H1 (cell line): ENCODE measurements at regions not wholly inside any gene's neighbourhood (a gene's known extent, or its start where the extent isn't known, plus 50 kb on each side); places are given as distances from the start of the nearest gene placed in this dataset.
"Not testable (repeated sequence)": the region's sequence is repeated elsewhere in the genome, so short reads cannot be mapped to it uniquely, and the experiment has no call there.

Source experiments
- CTCF ChIA-PET: fragments of 300-600 bp; sonication (Branson Sonifier 250); formaldehyde crosslinking; loops from one replicate; lab custom pipeline; 2021; ENCODE audit not compliant: partially characterized antibody; lab: Charles Lee
- POLR2A ChIA-PET: fragments of 300-600 bp; sonication (Branson Sonifier 250); formaldehyde crosslinking; loops from one replicate; lab custom pipeline; 2021; ENCODE audit warnings: inconsistent platforms; ENCODE audit not compliant: partially characterized antibody; lab: Charles Lee
- DNase-seq, 2 experiments: peaks; one replicate each; pipeline versions ENCODE4 v3.0.0 to v3.0.0-alpha.2; 2010 to 2022; ENCODE audit warnings: low spot score in 2 of 2, low read depth in 1 of 2, mixed read lengths in 1 of 2
- FAIRE-seq: peaks from 2 replicates; lab custom pipeline; 2011; peaks lifted over from hg19 to GRCh38; lab: Jason Lieb, UNC
- H2AFZ ChIP-seq: 2 replicates; pipeline ENCODE4 v1.8.1; 2012; ENCODE audit warnings: low read length, inconsistent platforms
- H2AK5ac ChIP-seq: 2 replicates; pipeline ENCODE4 v1.6.1; 2013; ENCODE audit warnings: low read depth, low read length
- H2BK120ac ChIP-seq: replicated peaks from 2 replicates; pipeline ENCODE3; 2013; ENCODE audit warnings: low read depth, low read length, inconsistent platforms
- H2BK12ac ChIP-seq: 2 replicates; pipeline ENCODE4 v1.6.1; 2013; ENCODE audit warnings: low read depth, low read length
- H2BK15ac ChIP-seq: 2 replicates; pipeline ENCODE4 v1.6.1; 2013; ENCODE audit warnings: low read length
- H2BK20ac ChIP-seq: 2 replicates; pipeline ENCODE4 v1.6.1; 2013; ENCODE audit warnings: low read length
- H2BK5ac ChIP-seq: 2 replicates; pipeline ENCODE4 v1.6.1; 2013; ENCODE audit warnings: low read depth, low read length
- H3K14ac ChIP-seq: 2 replicates; pipeline ENCODE4 v1.6.1; 2013; ENCODE audit warnings: inconsistent platforms; ENCODE audit not compliant: insufficient read length
- H3K18ac ChIP-seq: 2 replicates; pipeline ENCODE4 v1.6.1; 2013; ENCODE audit warnings: low read length; ENCODE audit errors: extremely low read depth
- H3K23ac ChIP-seq: 2 replicates; pipeline ENCODE4 v1.6.1; 2013; ENCODE audit warnings: inconsistent platforms; ENCODE audit not compliant: insufficient read length
- H3K23me2 ChIP-seq: 2 replicates; pipeline ENCODE4 v1.6.1; 2013; ENCODE audit warnings: low read depth, low read length
- H3K27ac ChIP-seq: 2 replicates; pipeline ENCODE4 v1.6.1; 2011; ENCODE audit warnings: low read depth, low read length, inconsistent platforms
- H3K27me3 ChIP-seq, 4 experiments: replicated peaks in 1 of 4; 1 replicate in 1 of 4; 2 replicates in 3 of 4; pipeline versions ENCODE4 v1.6.1 to v1.8.1; 2011 to 2013; ENCODE audit warnings: low read length in 3 of 4, mild to moderate bottlenecking in 3 of 4, inconsistent platforms in 2 of 4, mixed read lengths in 2 of 4, moderate library complexity in 1 of 4; ENCODE audit not compliant: control insufficient read depth in 3 of 4, insufficient read depth in 3 of 4; ENCODE audit errors: extremely low read depth in 1 of 4
- H3K36me3 ChIP-seq, 4 experiments: 2 replicates each; pipeline versions ENCODE4 v1.6.1 to v1.8.1; 2011 to 2013; ENCODE audit warnings: mild to moderate bottlenecking in 4 of 4, low read length in 3 of 4, moderate library complexity in 2 of 4, control low read depth in 1 of 4, inconsistent platforms in 1 of 4; ENCODE audit not compliant: insufficient read depth in 4 of 4, control insufficient read depth in 2 of 4
- H3K4ac ChIP-seq: replicated peaks from 2 replicates; pipeline ENCODE3; 2013; ENCODE audit warnings: low read length, low read depth, mixed read lengths, inconsistent platforms; ENCODE audit not compliant: insufficient read length
- H3K4me1 ChIP-seq, 4 experiments: replicated peaks in 1 of 4; 1 replicate in 1 of 4; 2 replicates in 3 of 4; pipeline versions ENCODE4 v1.6.1 to v1.8.1; 2011 to 2013; ENCODE audit warnings: low read length in 3 of 4, inconsistent platforms in 2 of 4, mixed read lengths in 1 of 4; ENCODE audit not compliant: insufficient read depth in 4 of 4, control insufficient read depth in 3 of 4
- H3K4me2 ChIP-seq, 2 experiments: 2 replicates each; pipeline versions ENCODE4 v1.6.1 to v1.8.1; 2011 to 2013; ENCODE audit warnings: low read depth in 2 of 2, low read length in 2 of 2, control low read depth in 1 of 2, inconsistent platforms in 1 of 2, mild to moderate bottlenecking in 1 of 2; ENCODE audit not compliant: insufficient read depth in 1 of 2
- H3K4me3 ChIP-seq, 4 experiments: fragments of 200-600, 300-600 bp in 1 of 4; sonication (generic), shearing (Covaris generic), sonication (Bioruptor Twin) in 1 of 4; 2 replicates each; pipeline versions ENCODE4 v1.5.1 to v1.8.1; 2011 to 2016; ENCODE audit warnings: low read length in 4 of 4, low read depth in 3 of 4, control low read depth in 2 of 4, inconsistent platforms in 2 of 4, mild to moderate bottlenecking in 2 of 4, mixed read lengths in 1 of 4, moderate library complexity in 1 of 4; ENCODE audit not compliant: insufficient read depth in 2 of 4; ENCODE audit errors: extremely low read depth in 1 of 4
- H3K56ac ChIP-seq: replicated peaks from 2 replicates; pipeline ENCODE3; 2013; ENCODE audit warnings: low read depth, mild to moderate bottlenecking, mixed read lengths, low read length, inconsistent platforms; ENCODE audit not compliant: insufficient read length
- H3K79me1 ChIP-seq: 2 replicates; pipeline ENCODE4 v1.6.1; 2013; ENCODE audit warnings: low read depth, low read length, control low read depth
- H3K79me2 ChIP-seq, 2 experiments: 2 replicates each; pipeline versions ENCODE4 v1.6.1 to v1.8.1; 2012 to 2013; ENCODE audit warnings: low read length in 2 of 2, mild to moderate bottlenecking in 2 of 2, inconsistent platforms in 1 of 2; ENCODE audit not compliant: insufficient read depth in 2 of 2, control insufficient read depth in 1 of 2
- H3K9ac ChIP-seq, 4 experiments: replicated peaks in 1 of 4; 1 replicate in 1 of 4; 2 replicates in 3 of 4; pipeline versions ENCODE4 v1.6.1 to v1.8.1; 2011 to 2013; ENCODE audit warnings: low read depth in 3 of 4, low read length in 3 of 4, control low read depth in 2 of 4, mild to moderate bottlenecking in 2 of 4, moderate library complexity in 2 of 4, inconsistent platforms in 1 of 4; ENCODE audit errors: extremely low read depth in 1 of 4
- H3K9me3 ChIP-seq, 2 experiments: 2 replicates each; pipeline versions ENCODE4 v1.6.1 to v1.8.1; 2012 to 2013; ENCODE audit warnings: mild to moderate bottlenecking in 2 of 2, moderate library complexity in 2 of 2, control low read depth in 1 of 2, inconsistent platforms in 1 of 2, low read depth in 1 of 2, low read length in 1 of 2, mixed read lengths in 1 of 2; ENCODE audit not compliant: insufficient read depth in 2 of 2
- H4K20me1 ChIP-seq, 2 experiments: replicated peaks in 1 of 2; 2 replicates each; pipeline versions ENCODE3 to v1.8.1; 2011 to 2013; ENCODE audit warnings: inconsistent platforms in 2 of 2, low read length in 2 of 2, mild to moderate bottlenecking in 1 of 2; ENCODE audit not compliant: insufficient read depth in 2 of 2, control insufficient read depth in 1 of 2
- H4K5ac ChIP-seq: 2 replicates; pipeline ENCODE4 v1.6.1; 2013; ENCODE audit warnings: low read length, low read depth, mixed read lengths, inconsistent platforms; ENCODE audit not compliant: insufficient read length
- H4K8ac ChIP-seq: 2 replicates; pipeline ENCODE4 v1.8.0; 2013; ENCODE audit warnings: mild to moderate bottlenecking, moderate library complexity, low read length, inconsistent platforms; ENCODE audit not compliant: insufficient read depth; ENCODE audit errors: extremely low read depth
- H4K91ac ChIP-seq: replicated peaks from 2 replicates; pipeline ENCODE3; 2013; ENCODE audit warnings: low read length, mixed read lengths, inconsistent platforms; ENCODE audit not compliant: insufficient read length
- WGBS, 2 experiments: shearing (Covaris generic) in 1 of 2; methylation state at CpG; one replicate each; pipeline versions ENCODE4 v1.1.6 to v1.1.7; 2013 to 2015; ENCODE audit warnings: low lambda C conversion rate in 2 of 2, mixed read lengths in 2 of 2, inconsistent platforms in 1 of 2, low coverage in 1 of 2, missing lambda C conversion rate in 1 of 2; ENCODE audit not compliant: insufficient replicate concordance in 2 of 2, insufficient coverage in 1 of 2, insufficient read length in 1 of 2; ENCODE audit errors: extremely low coverage in 1 of 2, missing lambda C conversion rate in 1 of 2; 5-methylcytosine and 5-hydroxymethylcytosine counted together

- H3K27ac ChIP-seq, H3K4me2 ChIP-seq, H2BK15ac ChIP-seq, H3K9ac ChIP-seq, H3K4me3 ChIP-seq, H2AK5ac ChIP-seq, H3K18ac ChIP-seq, H3K79me1 ChIP-seq, H3K56ac ChIP-seq, H2AFZ ChIP-seq, DNase-seq, H2BK120ac ChIP-seq, H3K14ac ChIP-seq, H2BK5ac ChIP-seq, H4K5ac ChIP-seq, H3K79me2 ChIP-seq, H3K23me2 ChIP-seq, FAIRE-seq, H3K23ac ChIP-seq, H2BK20ac ChIP-seq, H2BK12ac ChIP-seq, H4K8ac ChIP-seq, H3K4ac ChIP-seq, H4K91ac ChIP-seq, H4K20me1 ChIP-seq, H3K9me3 ChIP-seq, H3K36me3 ChIP-seq: not testable (repeated sequence)
- ChIA-PET POLR2A (interaction anchor here (0.8 to 1.4 kb wide), 2 partner anchors 13 to 20 kb away, joined by 3 read pairs; no protein-coding TSS in a partner anchor), CTCF (interaction anchor here (0.9 kb wide), 1 partner anchor 14 kb away, joined by 4 read pairs; no protein-coding TSS in a partner anchor)
- Histone ChIP-seq H3K27me3 (peaks cover 0 to 16% (median 9%) of the 10 kb centered on the region in 4 experiments; a peak in 4 of 7 replicates), H3K4me1 (peaks cover 0 to 22% (median 17%) of the 10 kb centered on the region in 4 experiments; a peak in 6 of 7 replicates)
- 96% methylated on average over 2 of the region's 2 CpGs; no CpG with 5 or more reads in 1 of the 2 experiments for WGBS, 2 experiments
Measured at GRCh38 chr1:54469444-54469843, 63.2 kb upstream of the SSBP3 start.
